CD4-positive, alpha-beta T cell treated with Interleukin-15 for 1 hour (primary cell): ENCODE measurements at regions not wholly inside any gene's neighbourhood (a gene's known extent, or its start where the extent isn't known, plus 50 kb on each side); places are given as distances from the start of the nearest gene placed in this dataset.
"Not testable (repeated sequence)": the region's sequence is repeated elsewhere in the genome, so short reads cannot be mapped to it uniquely, and the experiment has no call there.

Source experiments
- DNase-seq: peaks from one replicate; pipeline ENCODE4 v3.0.0-alpha.2; 2020

DNA sequence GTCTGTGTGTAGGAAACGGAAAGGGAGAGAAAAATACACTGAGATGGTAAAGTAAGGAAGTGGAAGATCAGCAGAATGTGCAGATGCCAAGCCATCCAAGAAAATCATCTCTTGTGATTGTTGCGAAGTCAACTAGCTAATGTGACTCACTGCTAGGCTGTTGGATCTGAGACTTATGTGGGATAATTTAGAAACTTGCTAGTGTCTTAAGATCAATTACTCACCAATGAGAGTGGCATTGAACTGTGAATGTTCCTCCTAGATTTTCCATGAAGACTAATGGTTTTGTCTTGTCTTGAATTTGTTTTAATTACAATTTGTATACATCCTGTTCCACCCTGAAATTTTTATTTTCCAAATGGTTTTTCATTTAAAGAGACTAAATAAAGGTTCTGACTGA lies 771.6 kb downstream of the EFNB2 start:
- DNase-seq, result no peak

DNA sequence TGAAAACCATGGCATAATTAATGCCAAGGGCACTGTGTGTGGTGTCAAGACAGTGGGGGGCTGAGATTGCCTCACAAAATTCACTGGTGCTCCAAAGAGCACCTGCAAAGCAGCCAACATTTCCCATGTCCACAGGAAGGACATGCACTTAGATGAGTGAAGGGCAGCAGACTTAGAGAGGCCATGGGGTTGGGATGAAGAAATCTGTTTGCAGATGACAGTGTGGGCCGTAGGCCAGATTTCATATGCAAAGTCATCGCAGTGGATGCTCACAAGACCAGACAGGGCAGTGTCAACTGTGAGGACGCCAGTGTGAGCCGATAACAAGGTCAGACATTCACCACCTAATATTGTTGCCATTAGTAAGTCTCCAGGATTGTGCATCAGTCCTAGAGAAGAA lies 773.4 kb downstream of the EFNB2 start:
- no peak for DNase-seq

DNA sequence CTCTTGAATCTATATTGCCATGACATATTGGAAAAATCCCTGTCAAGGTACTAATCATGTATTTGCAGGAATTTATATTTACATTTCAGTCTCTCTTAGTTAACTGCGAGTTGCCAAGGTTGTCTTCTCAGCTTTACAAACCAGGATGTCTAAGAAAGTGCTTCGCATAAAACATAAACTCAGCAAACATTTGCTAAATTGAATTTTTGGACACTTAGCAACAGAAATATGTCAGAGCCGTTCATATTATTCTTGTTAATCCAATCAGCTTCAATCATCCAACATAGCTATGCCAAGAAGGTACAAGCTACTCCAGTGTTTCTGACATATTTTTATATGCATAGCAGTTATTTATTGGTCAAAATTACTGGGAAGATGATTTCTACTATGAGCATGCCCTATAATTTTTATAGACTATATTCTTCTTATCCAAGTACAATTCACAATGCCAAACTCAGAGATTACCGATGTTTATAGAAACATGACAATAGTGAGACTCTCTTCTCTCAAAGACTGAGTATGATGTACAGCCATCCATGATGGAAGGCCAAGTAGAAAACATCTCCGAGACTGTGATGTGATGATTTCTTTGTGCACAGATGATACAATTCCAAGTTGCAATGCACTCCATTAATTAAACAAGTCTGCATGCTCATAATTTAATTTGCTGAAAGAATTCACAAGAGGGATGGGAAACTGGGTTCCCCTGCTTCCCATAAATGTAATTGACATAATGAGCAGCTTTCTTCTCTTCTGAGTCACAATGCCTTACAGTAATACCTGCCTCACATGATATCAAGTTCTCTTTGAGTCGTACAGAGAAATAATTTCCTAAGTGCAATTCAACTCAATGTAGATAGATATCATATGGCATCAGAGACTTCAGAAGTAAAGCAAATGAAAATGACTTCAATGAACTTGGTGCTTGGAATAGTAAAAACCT lies 776.3 kb downstream of the EFNB2 start:
- DNase-seq, result no peak

DNA sequence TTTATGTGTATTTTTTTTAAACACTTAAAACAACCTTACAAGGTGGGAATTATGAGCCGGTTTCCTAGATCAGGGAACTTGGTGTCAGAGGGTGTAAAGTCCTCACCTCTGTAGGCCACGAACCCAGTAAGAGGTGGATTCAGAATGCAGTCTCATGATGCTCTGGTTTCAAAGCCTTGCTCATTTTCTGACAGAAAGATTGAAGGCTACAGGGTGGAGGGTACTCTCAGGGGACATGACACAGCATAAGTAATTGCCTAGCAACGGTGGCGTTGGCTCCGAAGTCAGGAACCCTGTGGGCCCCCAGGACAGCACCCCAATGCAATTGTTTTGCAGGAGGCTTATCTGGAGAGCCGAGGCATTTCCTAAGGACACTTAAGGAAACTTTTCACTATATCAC lies 794.7 kb downstream of the EFNB2 start:
- no peak for DNase-seq

DNA sequence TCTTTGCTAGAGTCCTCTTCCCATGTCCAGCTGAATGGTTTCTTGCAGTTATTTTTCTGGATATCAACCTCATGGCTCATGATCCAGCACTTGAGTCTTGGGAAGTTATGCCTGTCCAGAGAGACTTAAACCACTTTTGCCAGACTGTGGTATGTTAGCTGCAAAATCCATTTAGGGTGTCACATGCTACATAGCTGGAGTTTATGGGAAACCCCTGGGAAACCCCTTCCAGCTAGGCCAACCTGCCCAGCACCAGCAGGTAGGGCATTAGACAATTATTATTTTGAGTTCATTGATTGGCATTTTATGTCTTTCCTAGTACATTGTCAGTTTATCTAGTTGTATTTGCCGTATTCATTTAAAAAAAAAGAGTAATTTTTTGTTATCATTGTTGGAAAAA lies 797.8 kb downstream of the EFNB2 start:
- DNase-seq, result no peak

DNA sequence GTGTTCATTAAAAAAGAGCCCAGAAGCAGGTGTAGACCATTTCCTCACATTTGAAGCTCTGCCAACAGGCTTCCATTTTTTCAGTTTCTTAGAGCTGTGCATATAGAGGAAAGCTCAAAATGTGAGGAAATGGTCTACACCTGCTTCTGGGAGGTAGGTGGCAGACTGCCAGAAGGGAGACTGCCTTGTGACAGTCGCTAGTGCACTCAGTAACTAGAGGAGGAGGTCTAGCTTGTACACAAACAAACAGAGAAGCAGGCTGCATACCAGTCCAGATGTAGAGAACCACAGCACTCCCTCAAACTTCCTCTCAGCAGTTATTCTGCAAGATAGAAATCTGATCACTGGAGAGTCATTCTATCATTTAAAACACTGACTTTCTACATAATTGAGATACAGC lies 800.2 kb downstream of the EFNB2 start:
- no peak for DNase-seq

DNA sequence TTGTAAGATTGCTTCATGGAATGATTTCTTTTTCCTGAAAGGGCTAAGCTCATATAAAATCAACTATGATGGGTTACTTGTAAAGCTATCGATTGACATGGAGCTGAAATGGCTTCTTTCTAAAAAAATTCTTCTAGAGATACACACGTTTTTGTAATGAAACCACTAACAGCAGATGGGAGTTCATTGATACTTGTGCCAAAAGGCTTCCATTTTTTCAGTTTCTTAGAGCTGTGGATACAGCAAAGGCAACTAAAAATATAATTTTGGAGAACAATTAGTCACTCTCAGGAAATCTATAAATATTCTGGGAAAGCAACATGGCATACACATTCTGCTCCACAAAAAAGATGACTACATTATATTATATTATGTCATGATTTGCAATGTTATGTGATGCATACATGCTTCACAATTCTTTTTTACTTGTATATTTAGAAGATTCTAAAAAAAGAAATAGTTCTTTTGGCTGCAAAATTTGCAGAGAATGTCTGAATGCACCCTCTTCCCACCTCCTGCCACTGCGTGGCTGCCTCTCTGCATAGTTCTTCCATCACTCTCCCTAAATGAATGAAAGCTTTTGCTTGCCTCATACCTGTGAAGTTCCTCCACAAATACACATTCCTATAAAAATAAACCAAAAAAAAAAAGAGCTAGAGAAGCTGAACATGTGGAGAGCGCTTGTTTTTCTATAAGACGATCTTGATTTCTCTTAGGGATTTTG lies 802.5 kb downstream of the EFNB2 start:
- DNase-seq, result no peak

DNA sequence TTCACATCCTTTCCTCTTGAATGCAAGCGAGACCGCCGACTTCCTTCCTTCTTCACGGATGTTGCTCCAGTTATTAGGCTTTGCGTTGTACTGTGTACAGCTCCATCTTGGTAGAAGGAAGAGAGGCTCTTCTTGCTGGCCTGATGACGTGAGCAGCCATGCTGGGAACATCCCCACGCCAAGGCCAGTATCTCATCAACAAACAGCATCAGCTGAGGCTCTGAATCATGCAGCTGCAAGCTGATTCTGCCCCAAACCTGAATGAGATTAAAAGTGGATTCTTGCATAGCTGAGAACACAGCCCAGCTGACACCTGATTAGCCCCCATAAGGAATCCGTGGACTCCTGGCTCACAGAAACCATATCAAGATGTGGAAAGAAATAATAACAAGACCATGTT lies 809.6 kb downstream of the EFNB2 start:
- no peak for DNase-seq

DNA sequence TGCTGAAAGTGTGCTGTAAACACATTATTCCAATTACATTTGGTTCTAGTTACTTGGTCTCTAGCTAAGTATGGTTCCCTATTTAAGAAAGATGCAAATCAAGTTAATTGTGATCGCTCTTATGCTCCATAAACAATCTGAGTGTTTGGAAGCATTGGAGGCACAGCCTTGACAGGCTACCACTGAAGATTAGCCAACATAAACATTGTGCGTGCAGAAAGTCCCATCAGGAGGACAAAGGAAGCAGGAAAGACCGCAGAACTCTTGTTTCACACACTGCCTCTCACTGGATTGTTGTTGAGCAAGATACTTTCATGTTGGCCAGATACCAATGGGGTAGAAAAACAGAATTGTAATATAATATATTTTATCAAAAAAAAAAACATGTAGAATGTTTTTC lies 814.4 kb downstream of the EFNB2 start:
- no peak for DNase-seq

DNA sequence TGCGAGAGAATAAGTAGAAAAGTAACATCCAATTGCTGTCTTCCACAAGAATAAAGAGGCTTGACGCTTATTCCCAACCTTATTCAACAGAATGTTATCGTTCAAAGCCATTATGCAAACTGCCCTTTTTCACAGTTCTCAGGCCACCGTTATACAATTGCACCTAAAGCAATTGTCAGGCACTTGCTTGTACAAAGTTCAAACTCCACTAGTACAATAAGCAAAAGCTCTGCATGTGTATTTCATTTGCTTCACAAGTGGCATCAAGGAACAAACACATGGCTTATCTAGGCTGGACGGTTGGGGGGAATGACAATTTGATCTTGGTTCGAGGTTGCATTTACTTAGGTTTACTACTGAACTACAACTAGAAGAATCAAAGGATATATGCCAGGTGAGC lies 815.6 kb downstream of the EFNB2 start:
- no peak for DNase-seq

DNA sequence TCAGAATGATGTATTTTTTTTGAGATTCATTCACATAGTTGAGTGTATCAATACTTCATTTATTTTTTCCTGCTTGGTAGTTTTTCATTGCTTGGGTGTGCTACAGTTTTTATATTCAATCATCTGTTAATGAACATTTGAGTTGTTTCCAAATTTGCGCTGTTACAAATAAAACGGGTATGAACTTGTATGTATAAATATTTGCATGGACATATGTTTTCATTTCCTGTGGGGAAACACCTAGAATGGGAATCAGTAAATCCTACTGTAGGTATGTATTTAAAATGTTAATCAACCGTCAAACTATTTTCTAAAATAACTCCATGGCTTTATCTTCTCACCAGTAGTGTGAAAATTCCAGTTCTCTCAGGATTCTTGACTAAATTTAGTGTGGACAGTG lies 826.3 kb downstream of the EFNB2 start:
- DNase-seq, result no peak

DNA sequence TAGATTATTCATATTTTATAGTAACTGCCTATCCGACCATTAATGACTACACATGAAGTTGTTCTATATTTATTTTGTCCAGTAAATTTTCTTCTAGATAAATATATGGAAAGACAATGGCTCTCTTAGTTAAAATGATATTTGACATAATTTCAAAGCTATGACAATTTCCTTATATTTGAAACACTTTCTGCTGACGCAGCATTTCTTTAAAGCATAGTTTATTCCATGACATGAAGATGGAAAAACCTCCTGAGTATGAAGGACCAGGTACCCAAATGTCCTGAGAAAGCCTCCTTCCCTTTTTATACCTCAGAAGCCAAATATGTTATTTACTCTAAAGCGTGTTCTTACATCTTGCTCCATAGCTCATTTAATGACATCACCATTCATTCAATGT lies 831.6 kb downstream of the EFNB2 start:
- DNase-seq, result no peak

DNA sequence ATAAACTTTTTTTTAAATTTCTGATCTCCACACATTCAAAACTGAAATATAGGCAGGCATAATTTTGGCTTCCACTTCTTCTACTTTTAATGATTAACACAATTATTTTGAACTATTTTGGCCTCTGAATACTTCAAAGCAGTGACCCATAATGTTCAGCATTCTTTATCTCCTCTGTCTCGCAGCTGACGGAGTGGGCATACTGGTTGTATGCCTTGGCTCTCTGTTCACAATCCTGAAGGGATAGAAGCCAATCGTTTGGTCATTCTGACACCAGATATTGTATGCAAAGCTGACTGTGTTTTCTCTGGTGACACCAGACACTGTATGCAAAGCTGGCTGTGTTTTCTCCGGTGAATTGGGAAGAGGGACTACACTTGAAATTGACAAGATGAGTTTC lies 833.0 kb downstream of the EFNB2 start:
- no peak for DNase-seq

DNA sequence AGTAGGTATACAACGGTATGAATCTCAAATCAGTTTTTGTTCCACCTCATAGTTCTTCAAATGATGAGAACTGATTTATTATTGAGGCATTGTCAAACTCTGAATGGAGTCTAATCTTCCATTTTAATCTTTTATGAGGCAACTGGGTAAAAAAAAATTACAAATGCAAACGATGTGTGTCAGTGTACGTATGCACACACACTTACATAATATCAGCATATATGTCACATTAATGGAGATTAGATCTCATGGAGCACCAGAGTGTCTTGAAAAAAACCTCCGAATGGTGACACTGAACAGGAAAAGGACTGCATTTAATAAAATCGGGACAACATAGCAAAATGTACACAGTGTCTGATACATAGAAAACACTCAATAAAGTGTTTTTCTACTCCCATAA lies 842.7 kb downstream of the EFNB2 start:
- DNase-seq, result no peak

DNA sequence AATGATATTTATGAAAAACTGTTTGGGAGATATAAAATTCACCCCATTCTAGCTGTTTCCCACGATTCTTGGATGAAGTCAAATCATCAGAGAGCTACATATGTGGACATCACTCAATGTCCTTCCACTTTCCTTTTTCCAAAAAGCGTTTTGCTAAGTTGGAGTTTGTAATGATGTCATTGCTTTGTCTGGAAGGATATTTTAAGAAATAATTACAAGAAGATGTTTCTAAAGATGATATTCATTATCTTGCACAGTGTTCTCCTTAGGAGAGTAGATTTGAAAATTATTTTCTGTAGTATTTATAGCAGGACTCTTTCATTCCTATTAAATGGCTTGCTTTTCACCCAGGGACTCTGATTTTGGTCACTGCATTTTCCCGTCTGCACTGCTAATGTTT lies 851.2 kb downstream of the EFNB2 start:
- no peak for DNase-seq

DNA sequence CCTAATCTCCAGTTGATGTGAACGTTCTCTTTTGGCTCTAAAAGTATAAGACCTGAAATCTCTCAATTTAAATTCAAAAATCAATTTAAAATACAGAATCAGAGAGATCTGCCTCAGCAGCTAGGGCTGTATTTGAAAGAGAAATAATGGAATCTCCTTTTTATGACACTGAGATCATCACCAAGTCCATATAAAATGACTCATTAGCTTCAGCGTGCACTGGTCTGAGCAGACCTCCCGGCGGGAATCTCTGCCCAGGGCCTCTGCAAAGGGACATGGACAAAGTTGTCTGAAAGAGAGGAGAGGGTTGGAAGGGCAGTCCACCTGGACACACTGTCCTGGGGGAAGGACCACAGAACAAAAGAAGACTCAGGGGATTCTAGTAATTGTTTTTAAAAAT lies 855.6 kb downstream of the EFNB2 start:
- DNase-seq, result no peak

DNA sequence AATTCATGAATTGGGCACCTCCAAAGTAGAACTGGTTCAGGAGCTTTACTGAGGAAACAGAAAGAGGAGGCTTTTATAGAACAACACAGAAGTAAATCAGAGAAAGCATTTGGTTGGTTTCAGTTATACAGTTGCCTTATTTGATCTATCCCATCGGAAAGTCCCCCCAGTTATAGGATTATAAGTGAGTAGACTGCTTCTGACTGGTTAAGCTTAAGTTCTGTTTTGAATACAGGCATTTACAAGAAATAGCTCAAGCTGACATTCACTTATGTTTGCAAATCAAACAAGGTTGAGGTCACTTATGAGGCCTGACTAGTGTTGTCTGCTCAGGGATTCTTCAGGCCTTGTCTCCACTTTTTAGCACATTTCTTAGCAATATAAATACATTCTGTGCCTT lies 857.4 kb downstream of the EFNB2 start:
- DNase-seq, result no peak

DNA sequence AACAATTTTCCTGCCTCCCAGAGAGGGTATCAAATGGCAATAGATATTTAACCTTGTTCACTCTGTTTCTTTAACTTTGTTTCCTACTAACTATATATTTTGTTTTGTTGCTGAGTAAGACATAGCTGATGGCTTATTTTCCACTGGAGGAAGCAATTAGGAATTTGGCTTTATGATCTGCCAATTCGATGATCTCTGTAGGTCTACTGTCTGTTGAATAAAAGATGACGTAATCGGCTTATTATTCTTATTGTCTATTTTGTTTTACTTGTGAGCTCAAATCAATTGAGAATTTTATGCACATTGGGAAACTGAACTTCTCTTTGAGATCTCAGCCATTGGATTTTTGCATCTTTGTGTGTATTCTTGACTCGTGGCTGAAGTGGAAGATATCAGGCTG lies 862.6 kb downstream of the EFNB2 start:
- DNase-seq, result no peak

DNA sequence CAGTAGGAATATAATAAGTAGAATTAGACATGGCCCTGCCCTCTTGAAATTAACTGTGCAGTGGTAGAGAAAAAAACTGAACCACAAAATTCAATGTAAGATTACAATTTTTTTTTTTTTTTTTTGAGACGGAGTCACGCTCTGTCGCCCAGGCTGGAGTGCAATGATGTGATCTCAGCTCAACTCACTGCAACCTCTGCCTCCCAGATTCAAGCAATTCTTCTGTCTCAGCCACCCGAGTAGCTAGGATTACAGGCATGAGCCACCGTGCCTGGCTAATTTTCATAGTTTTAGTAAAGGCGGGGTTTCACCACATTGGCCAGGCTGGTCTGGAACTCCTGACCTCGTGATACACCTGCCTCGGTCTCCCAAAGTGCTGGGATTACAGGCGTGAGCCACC lies 864.3 kb downstream of the EFNB2 start:
- not testable (repeated sequence) for DNase-seq

DNA sequence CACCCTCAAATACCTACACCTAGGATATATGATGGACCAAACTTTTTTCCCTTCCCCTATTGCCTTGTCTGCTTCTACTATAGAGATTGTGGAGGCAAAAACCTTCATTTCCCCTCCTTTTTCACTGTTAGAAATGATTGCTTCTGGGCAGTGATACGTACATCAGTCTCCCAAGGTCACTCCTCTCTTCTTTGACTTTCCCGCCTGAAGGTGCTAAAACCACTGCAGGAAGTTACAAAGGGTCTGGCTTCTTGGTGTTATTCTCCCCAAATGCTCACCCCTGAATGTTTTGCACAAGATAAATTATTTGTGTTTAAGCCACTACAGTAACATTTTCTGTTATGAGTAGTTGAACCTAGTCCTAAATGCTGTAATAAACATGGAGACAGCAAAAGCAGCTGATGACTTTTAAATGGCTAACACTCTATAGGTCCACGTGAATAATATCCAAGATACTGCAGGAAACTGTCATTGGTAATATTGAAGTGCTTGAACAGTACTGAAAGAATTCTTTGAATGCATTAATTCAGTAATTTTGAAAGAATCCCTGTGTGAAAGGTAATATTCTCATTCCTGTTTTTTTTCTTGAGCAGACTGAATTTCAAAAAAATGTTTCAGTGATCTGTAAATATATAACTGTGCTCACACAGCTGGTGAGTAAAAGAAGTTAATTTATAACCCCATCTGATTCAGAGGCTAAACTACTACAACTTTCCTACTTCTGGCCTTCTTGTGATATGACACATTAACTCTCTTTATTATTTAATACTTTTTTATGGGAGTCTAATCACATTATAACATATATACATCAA lies 865.1 kb downstream of the EFNB2 start:
- DNase-seq, result no peak

DNA sequence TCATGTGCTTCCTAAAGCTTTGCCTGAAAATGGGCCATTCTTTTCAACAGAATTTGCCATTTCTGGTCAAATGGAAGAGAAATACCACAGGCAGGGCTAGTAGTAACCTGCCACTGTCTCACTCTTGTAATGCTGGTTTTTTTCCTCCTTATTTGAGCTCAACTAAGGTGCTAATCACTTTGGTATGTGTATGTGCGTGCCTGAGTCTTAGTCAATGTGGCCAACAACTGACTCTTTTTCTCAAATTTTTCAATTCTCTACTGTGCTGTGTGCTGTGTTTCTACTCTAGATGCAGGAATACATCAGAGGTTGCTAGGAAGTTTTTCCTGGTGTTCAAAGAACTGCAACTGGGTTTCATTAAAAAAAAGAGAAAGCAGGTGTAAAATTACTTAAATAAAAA lies 870.2 kb downstream of the EFNB2 start:
- no peak for DNase-seq

DNA sequence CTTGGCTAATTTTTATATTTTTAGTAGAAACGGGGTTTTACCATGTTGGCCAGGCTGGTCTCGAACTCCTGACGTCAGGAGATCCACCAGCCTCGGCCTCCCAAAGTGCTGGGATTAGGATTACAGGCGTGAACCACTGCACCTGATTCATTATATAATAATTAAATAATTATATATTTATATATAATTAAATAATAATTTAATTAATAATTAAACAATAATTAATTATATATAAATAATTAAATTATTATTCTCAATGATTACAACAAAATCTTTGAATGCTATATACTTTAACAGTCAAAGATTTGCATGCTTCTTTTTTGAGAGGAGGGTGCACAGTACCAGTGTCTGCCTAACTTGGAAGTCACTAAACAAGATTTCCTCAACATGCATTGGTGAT lies 872.3 kb downstream of the EFNB2 start:
- DNase-seq, result no peak

DNA sequence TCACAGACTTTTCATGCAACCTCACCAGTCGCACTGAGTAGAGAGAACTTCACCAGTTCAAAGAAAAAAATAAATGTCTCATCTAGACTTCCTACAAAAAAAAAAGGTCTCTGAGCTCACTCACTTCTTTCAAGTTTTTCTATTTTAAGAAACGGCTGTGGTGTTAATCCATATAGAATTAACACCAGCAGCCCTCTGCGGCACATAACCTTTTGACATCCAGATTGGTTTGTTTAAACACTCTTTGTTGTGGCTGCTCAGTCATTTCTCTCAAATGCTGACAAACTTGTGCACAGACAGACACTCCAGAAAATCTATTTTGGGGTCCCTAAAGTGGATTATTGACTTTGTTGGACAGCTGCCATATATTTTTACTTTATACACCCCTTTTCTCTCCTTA lies 874.9 kb downstream of the EFNB2 start:
- no peak for DNase-seq

DNA sequence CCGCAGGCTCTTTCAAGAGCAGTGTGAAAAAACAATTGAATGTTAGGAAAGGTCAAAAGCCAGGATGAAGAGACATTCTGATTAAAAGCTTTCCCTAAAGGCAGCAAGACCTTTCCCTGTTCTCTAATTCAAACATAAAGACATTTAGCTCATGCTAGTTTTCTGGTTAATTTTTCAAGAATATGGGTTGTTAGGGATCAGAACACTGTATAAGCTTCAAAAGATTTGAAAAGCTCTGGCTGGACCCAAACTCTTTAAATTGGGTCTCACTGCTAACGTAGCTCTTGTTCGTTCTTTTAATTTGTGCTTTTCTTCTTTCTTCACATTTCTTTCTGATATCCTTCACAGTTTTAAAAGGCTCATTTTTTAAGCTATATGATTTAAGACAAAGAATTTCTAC lies 877.0 kb downstream of the EFNB2 start:
- DNase-seq, result no peak
